Epidermal melanocyte (primary cell): ENCODE measurements at regions not wholly inside any gene's neighbourhood (a gene's known extent, or its start where the extent isn't known, plus 50 kb on each side); places are given as distances from the start of the nearest gene placed in this dataset.
"Not testable (repeated sequence)": the region's sequence is repeated elsewhere in the genome, so short reads cannot be mapped to it uniquely, and the experiment has no call there.

Source experiments
- DNase-seq: peaks from one replicate; pipeline ENCODE4 v3.0.0; 2011; ENCODE audit warnings: low spot score; ENCODE audit not compliant: insufficient read length

DNA sequence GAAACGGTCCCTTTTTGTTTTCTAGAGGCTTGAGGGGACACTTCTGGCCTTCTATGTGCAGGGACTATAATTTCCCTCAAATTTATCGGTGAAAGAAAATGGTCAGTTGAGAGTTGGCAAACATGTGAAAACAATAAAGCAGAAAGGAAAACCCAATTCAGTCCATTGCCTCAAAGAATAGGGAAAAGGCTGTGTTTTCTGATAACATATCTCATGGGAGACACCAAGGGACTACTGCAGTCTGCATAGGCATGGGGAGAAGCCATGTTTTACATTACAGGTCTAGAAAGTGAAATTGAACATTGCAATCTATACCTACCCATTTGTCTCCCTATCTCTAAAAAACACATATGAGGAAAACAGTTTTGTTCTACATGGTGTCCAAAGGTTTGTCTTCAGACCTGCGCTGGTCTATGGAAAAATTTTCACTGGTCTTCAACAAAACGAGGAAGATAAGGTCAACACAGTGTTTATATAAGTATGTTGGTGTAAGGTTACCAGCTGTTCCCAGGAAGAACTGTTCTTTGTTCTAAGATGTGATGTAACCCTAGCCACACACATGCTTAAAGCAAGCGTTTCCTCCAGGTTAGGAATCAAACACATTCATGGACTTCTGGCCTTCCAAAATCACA is 179.7 kb downstream of the MREG start:
- no peak for DNase-seq

DNA sequence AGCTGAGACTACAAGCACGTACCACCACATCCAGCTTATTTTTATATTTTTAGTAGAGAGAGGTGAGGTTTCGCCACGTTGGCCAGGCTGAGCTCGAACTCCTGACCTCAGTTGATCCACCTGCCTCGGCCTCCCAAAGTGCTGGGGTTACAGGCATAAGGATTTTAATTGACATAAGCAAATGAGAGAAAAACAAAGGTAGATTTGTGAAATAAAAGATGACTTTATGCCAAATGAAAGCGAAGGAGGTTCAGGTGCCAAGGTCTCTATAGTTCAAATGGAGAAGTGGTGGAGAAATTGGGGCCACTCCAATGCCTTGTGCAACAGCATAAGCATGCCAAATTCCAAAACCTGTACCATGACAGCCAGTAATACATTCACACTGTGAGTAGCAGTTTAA is 180.6 kb downstream of the MREG start:
- DNase-seq = no peak

DNA sequence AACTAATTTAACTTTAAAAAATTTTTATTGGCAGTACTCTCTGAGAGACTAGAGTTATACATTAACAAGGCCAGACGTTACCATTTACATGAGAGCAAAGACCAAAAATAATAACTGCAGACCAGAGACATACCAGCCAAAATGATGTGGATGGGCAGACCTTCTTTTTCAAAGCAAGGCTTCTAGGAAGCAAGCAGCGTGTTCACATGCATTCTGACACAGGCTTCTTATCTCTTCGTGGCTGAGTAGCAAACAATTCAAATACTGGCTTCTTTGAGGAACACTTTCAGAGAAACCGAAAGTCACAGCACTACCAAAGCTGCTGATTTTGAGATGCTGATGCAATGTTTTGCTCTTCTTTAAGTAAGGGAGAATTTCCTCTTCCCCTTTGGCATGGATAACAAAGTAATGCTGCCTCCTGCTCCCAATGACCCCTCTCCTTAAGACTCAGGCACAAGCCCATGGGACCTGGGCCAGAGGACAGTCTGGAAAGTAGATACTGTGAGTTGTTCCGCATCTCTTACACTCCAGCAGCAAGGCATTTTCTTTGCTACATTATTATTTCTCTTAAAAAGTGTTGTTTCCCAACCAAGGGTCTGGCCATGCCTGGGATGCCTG is 181.9 kb downstream of the MREG start:
- DNase-seq = no peak

GRCh38 chr2:215830304-215830703 is 183.0 kb downstream of the MREG start:
- DNase-seq = no peak

DNA sequence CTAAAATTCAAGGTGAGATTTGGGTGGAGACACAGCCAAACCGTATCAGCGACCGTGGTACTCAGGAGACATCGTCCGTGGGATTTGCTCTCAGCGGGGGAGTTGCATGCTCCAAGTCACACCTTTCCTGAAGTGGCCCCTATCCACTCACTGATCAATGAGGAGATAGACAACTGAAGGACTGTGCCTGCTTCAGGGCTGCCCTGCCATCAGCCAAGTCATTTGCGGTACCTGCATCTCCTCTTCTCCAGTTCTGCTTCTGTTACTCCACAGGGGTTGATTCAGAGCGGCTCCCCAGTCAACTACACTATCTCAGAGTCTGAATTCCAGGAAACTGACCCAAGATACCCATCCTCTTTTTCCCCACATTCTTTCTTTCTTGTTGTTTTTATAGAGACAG is 184.1 kb downstream of the MREG start:
- DNase-seq = no peak

- no peak for DNase-seq
These were observed 184.7 kb downstream of the MREG start for GRCh38 chr2:215828528-215829184.

GRCh38 chr2:215826838-215827441 is 186.4 kb downstream of the MREG start:
- DNase-seq = no peak

DNA sequence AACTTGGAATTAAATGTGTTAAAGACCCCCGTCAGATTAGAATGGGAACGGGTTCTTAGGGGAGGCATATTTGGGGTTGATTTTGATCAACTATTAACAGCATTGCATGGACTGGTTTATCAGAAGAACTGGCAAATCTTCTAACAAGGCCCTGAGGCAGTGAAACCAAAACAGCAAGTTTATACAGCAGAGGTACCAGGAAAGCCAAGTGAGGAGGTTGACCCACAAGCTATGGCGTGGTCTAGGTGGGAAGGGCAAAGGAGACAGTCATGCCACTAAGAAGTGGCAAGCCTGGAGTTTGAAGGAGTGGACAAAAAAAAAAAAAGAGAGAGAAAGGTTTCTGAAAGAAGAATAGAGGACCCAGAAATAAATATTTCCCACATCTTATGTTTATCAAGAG is 187.0 kb downstream of the MREG start:
- no peak for DNase-seq

DNA sequence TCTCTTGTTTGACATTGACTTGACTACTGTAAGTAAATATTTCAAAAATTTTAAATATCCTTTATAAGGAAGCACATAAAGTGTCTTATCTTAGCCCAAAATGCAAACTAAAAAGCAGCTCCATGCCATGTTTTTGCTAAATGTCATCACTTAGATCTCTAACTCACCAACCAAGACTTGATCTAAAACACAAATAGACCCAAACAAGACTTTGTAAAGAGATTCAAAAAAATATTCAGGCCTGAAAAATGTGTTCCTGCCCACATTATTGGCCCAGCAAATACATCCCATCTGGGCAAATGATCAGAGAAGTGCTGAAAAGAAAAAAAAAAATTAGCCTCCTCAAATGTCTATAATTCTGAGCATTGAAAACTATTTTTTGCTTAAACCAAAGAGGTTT is 187.6 kb downstream of the MREG start:
- no peak for DNase-seq

DNA sequence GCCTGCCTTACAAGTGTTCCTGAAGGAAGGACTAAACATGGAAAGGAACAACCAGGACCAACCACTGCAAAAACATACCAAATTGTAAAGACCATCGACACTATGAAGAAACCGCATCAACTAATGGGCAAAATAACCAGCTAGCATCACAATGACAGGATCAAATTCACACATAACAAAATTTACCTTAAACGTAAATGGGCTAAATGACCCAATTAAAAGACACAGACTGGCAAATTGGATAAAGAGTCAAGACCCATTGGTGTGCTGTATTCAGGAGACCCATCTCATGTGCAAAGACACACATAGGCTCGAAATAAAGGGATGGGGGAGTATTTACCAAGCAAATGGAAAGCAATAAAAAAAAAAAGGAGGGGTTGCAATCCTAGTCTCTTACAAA is 192.1 kb downstream of the MREG start:
- DNase-seq = not testable (repeated sequence)

- not testable (repeated sequence) for DNase-seq
These were observed 193.6 kb downstream of the MREG start for GRCh38 chr2:215819713-215820112.

GRCh38 chr2:215817046-215817445 is 196.3 kb downstream of the MREG start:
- DNase-seq = no peak

DNA sequence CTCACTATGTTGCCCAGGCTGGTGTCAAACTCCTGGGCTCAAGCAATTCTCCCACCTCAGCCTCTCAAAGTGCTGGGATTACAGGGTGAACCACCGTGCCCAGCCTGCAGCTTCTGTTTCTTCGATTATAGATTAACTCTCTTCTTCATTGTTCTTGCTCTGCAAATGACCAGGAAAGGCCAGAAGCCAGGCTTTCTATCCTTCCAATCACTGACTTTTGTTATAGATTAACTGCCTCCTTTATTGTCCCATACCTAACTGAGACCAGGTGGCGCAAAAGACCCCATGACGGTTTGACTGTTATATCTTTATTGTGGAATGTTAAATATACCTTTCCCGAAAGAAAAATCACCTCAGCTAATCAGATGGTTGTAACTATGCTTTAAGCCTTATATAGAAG is 196.9 kb downstream of the MREG start:
- DNase-seq = no peak

DNA sequence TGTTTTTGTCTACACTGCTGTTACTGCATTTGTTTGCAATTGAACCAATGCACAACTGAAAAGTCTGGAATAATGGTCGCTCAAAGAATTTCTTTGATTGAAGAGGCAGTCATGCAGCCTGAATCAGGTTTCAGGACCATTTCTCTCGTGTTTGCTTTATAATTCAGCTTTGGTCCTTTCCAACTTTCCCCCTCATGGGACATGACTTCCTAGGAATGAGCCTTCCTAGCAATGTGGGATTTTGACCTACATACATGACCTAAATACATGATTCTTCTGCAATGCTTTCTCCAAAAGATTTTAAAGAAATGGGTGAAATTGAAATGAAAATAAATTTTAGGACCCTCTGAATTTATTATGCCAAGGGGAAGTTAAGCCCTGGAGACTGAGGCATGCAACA is 197.4 kb downstream of the MREG start:
- no peak for DNase-seq

DNA sequence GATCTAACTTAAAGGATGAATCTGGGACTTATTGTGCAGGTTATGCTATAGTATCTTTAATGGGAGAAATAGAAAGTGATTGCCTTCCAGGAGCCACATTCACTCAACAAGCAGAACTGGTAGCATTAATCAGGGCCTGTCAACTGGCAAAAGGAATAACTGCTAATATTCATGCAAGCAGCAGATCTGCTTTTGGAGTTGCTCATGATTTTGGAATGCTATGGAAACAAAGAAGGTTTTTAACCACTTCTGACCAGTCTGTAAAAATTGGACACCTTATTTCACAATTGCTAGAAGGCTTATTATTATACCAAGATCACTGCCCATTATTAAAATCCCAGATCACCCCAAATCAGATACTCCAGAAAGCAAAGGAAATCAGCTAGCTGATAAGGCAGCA is 200.4 kb downstream of the MREG start:
- no peak for DNase-seq

DNA sequence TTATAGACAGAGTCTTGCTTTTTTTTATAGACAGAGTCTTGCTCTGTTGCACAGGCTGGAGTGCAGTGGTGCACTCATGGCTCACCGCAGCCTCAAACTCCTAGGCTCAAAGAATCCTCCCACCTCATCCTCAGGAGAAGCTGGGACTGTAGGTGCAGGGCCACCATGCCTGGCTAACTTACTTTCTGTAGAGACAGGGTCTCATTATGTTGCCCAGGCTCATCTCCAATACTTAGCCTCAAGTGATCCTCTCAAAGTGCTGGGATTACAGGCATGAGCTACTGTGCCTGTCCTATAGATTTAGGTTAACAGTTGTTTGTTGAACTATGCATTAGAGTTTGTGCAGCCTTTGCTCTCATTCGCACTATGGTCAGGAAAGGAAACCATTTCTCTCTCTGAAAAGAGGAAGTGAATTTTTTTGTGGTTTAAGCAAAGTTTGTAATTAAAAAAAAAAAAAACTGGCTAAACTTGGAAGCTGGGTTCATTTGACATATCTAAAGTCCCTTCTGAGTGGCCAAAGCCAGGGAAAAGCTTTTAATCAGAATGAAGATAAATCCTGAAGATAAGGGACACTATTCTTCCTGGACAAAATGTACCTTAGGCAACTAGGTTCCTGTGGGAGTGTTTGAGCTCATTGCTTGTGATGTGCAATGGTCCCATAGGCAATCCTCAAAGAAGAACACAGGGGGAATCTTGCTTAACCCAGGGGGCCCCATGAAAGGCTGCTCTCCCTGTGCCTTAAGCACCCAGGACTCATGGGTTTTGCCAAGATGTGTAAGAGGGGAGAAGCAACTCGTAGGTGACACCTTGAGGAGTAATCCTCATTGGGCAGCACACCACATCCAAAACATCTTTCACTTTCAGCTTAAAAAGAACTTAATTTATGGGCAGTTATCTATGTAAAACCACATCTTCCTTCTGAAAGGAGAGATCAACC is 201.7 kb downstream of the MREG start:
- no peak for DNase-seq

DNA sequence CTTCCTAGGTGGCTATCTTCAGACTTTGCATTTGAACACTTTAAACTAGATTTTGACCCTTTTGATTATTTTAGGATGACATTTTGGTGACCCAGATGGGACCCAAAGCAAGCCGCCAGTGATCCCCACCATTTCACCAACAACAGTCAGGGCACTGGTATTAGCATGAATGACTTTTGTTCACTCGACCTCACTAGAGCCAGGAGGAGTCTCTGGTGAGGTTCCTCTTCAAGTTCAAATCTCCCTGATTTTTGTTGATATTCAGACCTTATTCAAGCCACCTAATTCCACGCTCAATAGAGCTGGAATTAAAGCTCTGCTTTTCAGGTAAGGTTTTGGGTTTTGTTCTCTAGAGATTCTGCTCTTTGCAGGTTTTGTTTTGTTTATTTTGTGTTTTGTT is 202.3 kb downstream of the MREG start:
- DNase-seq = no peak

- DNase-seq = no peak
These were observed 204.4 kb downstream of the MREG start for GRCh38 chr2:215808996-215809395.

DNA sequence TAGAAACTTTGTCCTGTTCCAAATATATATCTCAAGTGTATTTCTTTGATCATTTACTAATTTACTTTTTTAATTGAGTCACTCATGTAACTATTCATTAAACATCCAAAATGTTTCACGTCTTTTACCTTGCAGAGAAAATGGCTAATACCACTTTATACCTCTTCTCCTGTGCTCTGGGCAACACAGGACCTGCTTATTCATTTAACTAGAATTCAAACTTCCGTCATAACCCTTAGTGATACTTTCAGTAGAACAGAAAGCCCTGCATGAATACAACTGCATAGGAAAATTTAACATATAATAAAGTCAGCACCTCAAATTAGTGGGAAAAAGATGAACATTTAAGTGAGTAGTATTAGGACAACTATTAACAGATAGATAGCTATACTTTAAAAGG is 205.2 kb downstream of the MREG start:
- no peak for DNase-seq

DNA sequence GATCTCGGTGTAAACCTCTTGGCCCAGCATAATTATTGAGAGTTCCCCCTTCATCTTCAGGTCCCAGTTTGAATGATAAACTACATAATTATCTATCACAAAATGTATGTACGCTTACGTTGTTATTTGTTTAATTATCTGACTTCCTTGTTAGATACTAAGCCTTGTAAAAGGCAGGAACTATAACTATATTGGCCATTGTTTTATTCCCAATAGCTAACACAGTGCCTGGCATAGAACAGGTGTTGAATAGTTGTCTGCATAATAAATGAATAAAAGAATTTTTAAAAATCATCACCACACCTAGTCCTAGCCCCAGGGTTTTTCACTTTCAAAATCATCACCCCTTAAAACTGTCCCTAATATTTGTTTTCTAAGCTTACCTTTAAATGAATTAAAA is 207.9 kb downstream of the MREG start:
- DNase-seq = no peak

DNA sequence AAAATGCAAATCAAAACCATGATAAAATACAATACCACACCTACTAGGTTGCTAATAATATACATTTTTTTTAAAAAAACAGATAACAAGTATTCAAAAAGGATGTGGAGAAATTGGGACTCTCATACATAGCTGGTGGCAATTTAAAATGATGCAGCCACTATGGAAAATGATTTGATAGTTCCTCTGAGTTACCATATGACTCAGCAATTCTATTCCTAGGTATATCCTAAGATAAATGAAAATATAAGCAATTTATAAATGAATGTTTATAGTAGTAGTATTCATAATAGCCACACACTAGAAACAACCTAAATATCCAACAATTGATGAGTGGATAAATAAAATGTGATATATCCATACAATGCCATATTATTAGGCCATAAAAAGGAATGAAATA is 210.2 kb downstream of the MREG start:
- no peak for DNase-seq

GRCh38 chr2:215799194-215799593 is 214.2 kb downstream of the MREG start:
- no peak for DNase-seq
